Lower leg skin (tissue), 3 donors: ENCODE measurements at regions not wholly inside any gene's neighbourhood (a gene's known extent, or its start where the extent isn't known, plus 50 kb on each side); places are given as distances from the start of the nearest gene placed in this dataset.

ENCODE experiments used
- CTCF ChIP-seq, 3 donors: fragments of 450-650 bp; IDR thresholded peaks; one replicate each; pipeline ENCODE4 v1.5.1; 2016; ENCODE audit warnings: antibody characterized with exemption in 3 of 3, mild to moderate bottlenecking in 3 of 3, moderate library complexity in 2 of 3
- POLR2A ChIP-seq, 2 donors: fragments of 450-650 bp; IDR thresholded peaks; one replicate each; pipeline ENCODE4 v1.6.1; 2016 to 2017; ENCODE audit warnings: antibody characterized with exemption in 2 of 2, mild to moderate bottlenecking in 1 of 2, moderate library complexity in 1 of 2

- TF ChIP-seq CTCF (IDR thresholded peaks at IDR 0.05) (no peak), POLR2A (IDR thresholded peaks at IDR 0.05) (no peak)
Observed at GRCh38 chr16:9316615-9317014, 225.2 kb downstream of the HAPSTR1 start.
